ENCODE measurements at regions not wholly inside any gene's neighbourhood (a gene's known extent, or its start where the extent isn't known, plus 50 kb on each side); places are given as distances from the start of the nearest gene placed in this dataset.

- TF ChIP-seq CREB5 (CRISPR knock-in tag; IDR thresholded peaks at IDR 0.05) = no peak
Measured at GRCh38 chr7:126026421-126027088, 1096.9 kb upstream of the POT1 start (continued).

GRCh38 chr7:126022452-126022851 is 1092.8 kb upstream of the POT1 start:
- Histone ChIP-seq H3K79me2 (ENCODE audit: control insufficient read depth, insufficient read depth, low read length) (no peaks in the 10 kb centered on the region), H3K4me2 (ENCODE audit: insufficient read depth, low read length) (no peak overlapping the region), H3K4me3 (no peak overlapping the region), H3K9me3 (replicated peaks; ENCODE audit: control insufficient read depth, insufficient read depth, low read depth, low read length) (no peaks in the 10 kb centered on the region), H3K4me1 (replicated peaks in 1 of 2; ENCODE audit: control insufficient read depth in 2 of 2, insufficient read depth in 2 of 2, low read length in 2 of 2) (no peaks in the 10 kb centered on the region), H3K9ac (ENCODE audit: insufficient read depth in 1 of 2, low read depth in 2 of 2, low read length in 2 of 2) (no peak overlapping the region), H4K20me1 (replicated peaks; ENCODE audit: control insufficient read depth, insufficient read depth, low read length) (no peaks in the 10 kb centered on the region), H2AFZ (ENCODE audit: low read depth, low read length) (no peak overlapping the region), H3K27ac (ENCODE audit: extremely low read depth, low read depth, low read length) (no peak overlapping the region), H3K9me1 (ENCODE audit: control insufficient read depth, insufficient read depth, low read length) (no peaks in the 10 kb centered on the region), H3K27me3 (ENCODE audit: control insufficient read depth in 2 of 2, insufficient read depth in 2 of 2, low read length in 2 of 2) (no peaks in the 10 kb centered on the region), H3K36me3 (ENCODE audit: control insufficient read depth, insufficient read depth, low read length) (no peaks in the 10 kb centered on the region)
- CTCF ChIA-PET (ENCODE audit: low intra/inter-chr PET ratio) = no interaction called here
- intact Hi-C loops (cut with micrococcal nuclease) (no loop called here), in situ Hi-C loops (cut with MboI) (no loop called here)
- no peak for FAIRE-seq
- ATAC-seq = no peak
- no TSS peak for BruUV-seq (replicated peaks)
- POLR2A ChIA-PET = no interaction called here
- no peak for DNase-seq (ENCODE audit: extremely low read depth in 1 of 4, low spot score in 3 of 4)
- TF ChIP-seq MAX (CRISPR knock-in tag; IDR thresholded peaks at IDR 0.05) (no peak), ETV5 (CRISPR knock-in tag; IDR thresholded peaks at IDR 0.05; ENCODE audit: low read depth) (no peak), TCF7 (IDR thresholded peaks at IDR 0.05; ENCODE audit: borderline replicate concordance) (no peak), ZNF778 (CRISPR knock-in tag; IDR thresholded peaks at IDR 0.05) (no peak), TSHZ1 (CRISPR knock-in tag; IDR thresholded peaks at IDR 0.05) (no peak), FOXM1 (IDR thresholded peaks at IDR 0.05; ENCODE audit: low read depth) (no peak), FOXM1 (CRISPR knock-in tag; IDR thresholded peaks at IDR 0.05; ENCODE audit: low read depth) (no peak), PHTF2 (CRISPR knock-in tag; IDR thresholded peaks at IDR 0.05) (no peak), SNAPC5 (CRISPR knock-in tag; IDR thresholded peaks at IDR 0.05) (no peak), ZNF639 (CRISPR knock-in tag; conservative IDR thresholded peaks at IDR 0.05 in 1 of 2, IDR thresholded peaks at IDR 0.05 in 1 of 2) (no peak), CCAR2 (IDR thresholded peaks at IDR 0.05; ENCODE audit: low read depth, low read length) (no peak), ZNF395 (CRISPR knock-in tag; IDR thresholded peaks at IDR 0.05) (no peak)
